ENCODE measurements at regions not wholly inside any gene's neighbourhood (a gene's known extent, or its start where the extent isn't known, plus 50 kb on each side); places are given as distances from the start of the nearest gene placed in this dataset.

- TF ChIP-seq CTCF (IDR thresholded peaks at IDR 0.05) (no peak), EZH2phosphoT487 (IDR thresholded peaks at IDR 0.05) (no peak), EZH2 (IDR thresholded peaks at IDR 0.05) (no peak)
Measured at GRCh38 chr6:167232356-167232755, 58.8 kb upstream of the UNC93A start.

Measured in neural progenitor cell (in vitro differentiated cells).